GM19238 (cell line): ENCODE measurements at regions not wholly inside any gene's neighbourhood (a gene's known extent, or its start where the extent isn't known, plus 50 kb on each side); places are given as distances from the start of the nearest gene placed in this dataset.
"Not testable (repeated sequence)": the region's sequence is repeated elsewhere in the genome, so short reads cannot be mapped to it uniquely, and the experiment has no call there.

Experiments
- DNase-seq: peaks from one replicate; pipeline ENCODE4 v3.0.0; 2011; ENCODE audit warnings: low spot score; ENCODE audit not compliant: insufficient read length

GRCh38 chr22:44557872-44558271 lies 59.8 kb upstream of the RTL6 start:
- DNase-seq: not testable (repeated sequence)

- no peak for DNase-seq
Observed at GRCh38 chr22:44557064-44557748, 59.2 kb upstream of the RTL6 start.

GRCh38 chr22:44555597-44555996 lies 57.6 kb upstream of the RTL6 start:
- no peak for DNase-seq

GRCh38 chr22:44555046-44555445 lies 57.0 kb upstream of the RTL6 start:
- no peak for DNase-seq

GRCh38 chr22:44554411-44554810 lies 56.4 kb upstream of the RTL6 start:
- DNase-seq: no peak

GRCh38 chr22:44550711-44551491 lies 52.9 kb upstream of the RTL6 start:
- DNase-seq: no peak

- no peak for DNase-seq
Observed at GRCh38 chr22:44549701-44550100, 51.7 kb upstream of the RTL6 start.

GRCh38 chr22:44548981-44549380 lies 50.9 kb upstream of the RTL6 start:
- DNase-seq: no peak
